GM18520 (cell line): ENCODE measurements at regions not wholly inside any gene's neighbourhood (a gene's known extent, or its start where the extent isn't known, plus 50 kb on each side); places are given as distances from the start of the nearest gene placed in this dataset.
"Not testable (repeated sequence)": the region's sequence is repeated elsewhere in the genome, so short reads cannot be mapped to it uniquely, and the experiment has no call there.

ENCODE experiments used
- ATAC-seq: cut with Tn5 transposase; IDR thresholded peaks from one replicate; pipeline ENCODE4 v1.9.1; 2021; ENCODE audit not compliant: unreplicated experiment

GRCh38 chr2:64934530-64934929 is 54.7 kb upstream of the SLC1A4 start:
- ATAC-seq: no peak

- ATAC-seq: no peak
Observed at GRCh38 chr2:64936809-64937208, 52.4 kb upstream of the SLC1A4 start.

- not testable (repeated sequence) for ATAC-seq
Observed at GRCh38 chr2:64937314-64937686, 51.9 kb upstream of the SLC1A4 start.

GRCh38 chr2:64937687-64938491 is 51.3 kb upstream of the SLC1A4 start:
- peak; percentile 38 for ATAC-seq

- ATAC-seq: no peak
Observed at GRCh38 chr2:64938607-64939285, 50.5 kb upstream of the SLC1A4 start.

- ATAC-seq: peak; percentile 51
Observed at GRCh38 chr2:64939332-64939917, 49.8 kb upstream of the SLC1A4 start.
